ENCODE measurements at regions not wholly inside any gene's neighbourhood (a gene's known extent, or its start where the extent isn't known, plus 50 kb on each side); places are given as distances from the start of the nearest gene placed in this dataset.

- ATAC-seq: no peak
- Histone ChIP-seq H3K9me3 (ENCODE audit: control insufficient read depth, insufficient read depth, low read depth, low read length) (no peaks in the 10 kb centered on the region), H3K27me3 (ENCODE audit: control insufficient read depth, insufficient read depth, low read length) (no peaks in the 10 kb centered on the region), H3K4me1 (ENCODE audit: control insufficient read depth, insufficient read depth, low read length) (no peaks in the 10 kb centered on the region), H3K36me3 (ENCODE audit: control insufficient read depth, insufficient read depth, low read length) (no peaks in the 10 kb centered on the region), H3K27ac (ENCODE audit: low read length) (no peak overlapping the region), H3K4me3 (ENCODE audit: low read depth in 2 of 2, low read length in 2 of 2) (no peak overlapping the region)
- TF ChIP-seq CTCF (IDR thresholded peaks at IDR 0.05): no peak
- TF ChIP-seq TCF7L2 (IDR thresholded peaks at IDR 0.05; ENCODE audit: low read depth, low read length): no peak
- TF ChIP-seq POLR2AphosphoS5 (IDR thresholded peaks at IDR 0.05; ENCODE audit: low read depth, low read length): no peak
- no peak for TF ChIP-seq REST (IDR thresholded peaks at IDR 0.05; ENCODE audit: insufficient read depth in 1 of 2, low read depth in 2 of 2, low read length in 1 of 2)
- TF ChIP-seq SIN3A (IDR thresholded peaks at IDR 0.05; ENCODE audit: borderline replicate concordance, insufficient read depth, low read depth, low read length): no peak
- intact Hi-C loops (cut with micrococcal nuclease; ENCODE audit: unreplicated experiment) (no loop called here), in situ Hi-C loops (cut with HindIII; ENCODE audit: low pct_unique_long_range_greater_than_20kb, low sequenced_read_pairs) (no loop called here)
- no peak for DNase-seq (ENCODE audit: low read depth, low spot score)
- BruUV-seq (replicated peaks): no TSS peak
- CTCF ChIA-PET: no interaction called here
- POLR2A ChIA-PET: no interaction called here
Measured at GRCh38 chr2:217459680-217460405, 543.0 kb downstream of the TNS1 start.

GRCh38 chr2:217459016-217459415 is 543.8 kb downstream of the TNS1 start:
- CTCF ChIA-PET: no interaction called here

More at GRCh38 chr2:217459016-217459415, 543.8 kb downstream of the TNS1 start:
- TF ChIP-seq CTCF (IDR thresholded peaks at IDR 0.05): no peak
- no peak for TF ChIP-seq REST (IDR thresholded peaks at IDR 0.05; ENCODE audit: insufficient read depth in 1 of 2, low read depth in 2 of 2, low read length in 1 of 2)
- no peak for TF ChIP-seq SIN3A (IDR thresholded peaks at IDR 0.05; ENCODE audit: borderline replicate concordance, insufficient read depth, low read depth, low read length)
- no peak for TF ChIP-seq POLR2AphosphoS5 (IDR thresholded peaks at IDR 0.05; ENCODE audit: low read depth, low read length)
- TF ChIP-seq TCF7L2 (IDR thresholded peaks at IDR 0.05; ENCODE audit: low read depth, low read length): no peak
- in situ Hi-C loops (cut with HindIII; ENCODE audit: low pct_unique_long_range_greater_than_20kb, low sequenced_read_pairs): no loop called here
- BruUV-seq (replicated peaks): no TSS peak
- Histone ChIP-seq H3K4me3 (ENCODE audit: low read depth in 2 of 2, low read length in 2 of 2) (no peak overlapping the region), H3K9me3 (ENCODE audit: control insufficient read depth, insufficient read depth, low read depth, low read length) (no peaks in the 10 kb centered on the region), H3K27me3 (ENCODE audit: control insufficient read depth, insufficient read depth, low read length) (no peaks in the 10 kb centered on the region), H3K36me3 (ENCODE audit: control insufficient read depth, insufficient read depth, low read length) (no peaks in the 10 kb centered on the region), H3K4me1 (ENCODE audit: control insufficient read depth, insufficient read depth, low read length) (no peaks in the 10 kb centered on the region), H3K27ac (ENCODE audit: low read length) (no peak overlapping the region)
- POLR2A ChIA-PET: no interaction called here
- no peak for ATAC-seq
- intact Hi-C loops (cut with micrococcal nuclease; ENCODE audit: unreplicated experiment): no loop called here
- no peak for DNase-seq (ENCODE audit: low read depth, low spot score)

All from Panc1 (cell line).